GM18909 (cell line): ENCODE measurements at regions not wholly inside any gene's neighbourhood (a gene's known extent, or its start where the extent isn't known, plus 50 kb on each side); places are given as distances from the start of the nearest gene placed in this dataset.
"Not testable (repeated sequence)": the region's sequence is repeated elsewhere in the genome, so short reads cannot be mapped to it uniquely, and the experiment has no call there.

ENCODE experiments used
- ATAC-seq: cut with Tn5 transposase; IDR thresholded peaks from one replicate; pipeline ENCODE4 v1.9.1; 2021; ENCODE audit warnings: mild to moderate bottlenecking; ENCODE audit not compliant: unreplicated experiment, poor library complexity

- ATAC-seq: no peak
These were observed 129.7 kb upstream of the NFIA start for GRCh38 chr1:60952612-60953111.

GRCh38 chr1:60950224-60951063 lies 131.9 kb upstream of the NFIA start:
- ATAC-seq: no peak

DNA sequence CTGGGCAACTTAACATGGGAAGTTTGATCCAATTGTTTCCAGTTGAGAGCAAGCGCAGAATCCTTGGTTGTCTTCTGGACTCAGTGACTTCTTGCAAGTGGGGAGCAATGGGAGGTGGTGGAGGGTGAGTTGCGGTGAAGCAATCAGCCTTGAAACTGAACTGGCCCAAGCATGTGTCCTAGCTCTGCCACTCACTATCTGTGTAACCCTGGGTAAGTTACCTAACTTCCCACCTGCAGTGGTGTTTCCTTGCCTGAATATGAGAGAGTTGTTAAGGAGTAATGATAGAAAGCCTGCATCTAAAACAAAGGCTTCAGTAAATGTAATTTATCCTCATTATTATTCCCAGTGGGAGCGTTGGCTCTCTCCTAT lies 132.5 kb upstream of the NFIA start:
- ATAC-seq: no peak

DNA sequence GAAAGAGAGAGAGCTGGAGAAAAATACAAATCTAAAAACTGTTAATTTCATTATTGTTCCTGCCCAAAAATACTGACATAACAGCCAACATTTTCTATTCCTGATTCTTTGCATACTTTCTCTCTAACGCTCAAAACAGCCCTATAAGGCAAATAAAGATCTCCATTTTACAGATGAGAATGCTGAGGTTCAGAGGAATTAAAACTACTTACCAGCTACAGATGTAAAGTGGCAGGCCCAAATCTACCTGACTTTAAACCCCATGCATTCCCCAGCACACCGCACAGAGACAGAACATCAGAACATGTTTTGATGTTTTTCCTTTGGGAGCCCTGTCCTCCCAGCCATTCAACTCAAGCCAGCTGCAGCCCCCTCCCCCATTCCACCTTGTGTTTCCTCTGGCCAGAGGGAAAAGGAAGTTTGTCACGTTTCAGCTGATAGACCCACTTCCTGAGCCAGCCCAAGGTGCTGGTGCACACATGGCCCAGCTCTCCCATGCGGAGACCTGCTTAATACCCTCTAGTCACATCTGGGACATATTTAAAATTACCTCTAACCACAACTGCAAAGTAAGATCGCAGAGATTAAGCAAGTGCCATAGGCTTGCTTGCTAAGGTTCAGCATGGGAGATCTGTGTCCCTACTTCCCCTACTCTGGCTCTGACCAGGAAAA lies 133.1 kb upstream of the NFIA start:
- no peak for ATAC-seq

DNA sequence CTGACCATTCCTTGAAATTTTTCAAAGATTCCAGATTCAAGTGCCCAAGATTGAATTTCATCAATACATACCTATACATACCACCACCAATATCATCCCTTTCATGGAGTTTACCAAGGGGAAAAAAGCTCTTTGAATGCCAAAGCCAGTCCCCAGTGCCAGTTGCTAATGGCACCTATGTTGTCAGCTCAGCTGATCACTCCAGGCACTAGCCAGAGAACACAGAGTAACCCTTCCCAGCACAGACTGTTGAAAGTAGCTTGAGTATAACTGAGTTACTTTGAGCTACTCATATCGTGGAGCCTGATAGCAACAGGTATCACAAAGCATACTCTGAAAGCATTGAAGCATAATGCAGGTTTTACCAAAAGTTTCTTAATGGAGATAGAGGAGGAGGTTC lies 133.9 kb upstream of the NFIA start:
- no peak for ATAC-seq

- no peak for ATAC-seq
These were observed 135.0 kb upstream of the NFIA start for GRCh38 chr1:60947367-60947766.

GRCh38 chr1:60942896-60943638 lies 139.3 kb upstream of the NFIA start:
- ATAC-seq: no peak

- no peak for ATAC-seq
These were observed 140.1 kb upstream of the NFIA start for GRCh38 chr1:60942291-60942690.

- ATAC-seq: not testable (repeated sequence)
These were observed 141.7 kb upstream of the NFIA start for GRCh38 chr1:60940685-60941084.

- no peak for ATAC-seq
These were observed 144.6 kb upstream of the NFIA start for GRCh38 chr1:60937720-60938119.

DNA sequence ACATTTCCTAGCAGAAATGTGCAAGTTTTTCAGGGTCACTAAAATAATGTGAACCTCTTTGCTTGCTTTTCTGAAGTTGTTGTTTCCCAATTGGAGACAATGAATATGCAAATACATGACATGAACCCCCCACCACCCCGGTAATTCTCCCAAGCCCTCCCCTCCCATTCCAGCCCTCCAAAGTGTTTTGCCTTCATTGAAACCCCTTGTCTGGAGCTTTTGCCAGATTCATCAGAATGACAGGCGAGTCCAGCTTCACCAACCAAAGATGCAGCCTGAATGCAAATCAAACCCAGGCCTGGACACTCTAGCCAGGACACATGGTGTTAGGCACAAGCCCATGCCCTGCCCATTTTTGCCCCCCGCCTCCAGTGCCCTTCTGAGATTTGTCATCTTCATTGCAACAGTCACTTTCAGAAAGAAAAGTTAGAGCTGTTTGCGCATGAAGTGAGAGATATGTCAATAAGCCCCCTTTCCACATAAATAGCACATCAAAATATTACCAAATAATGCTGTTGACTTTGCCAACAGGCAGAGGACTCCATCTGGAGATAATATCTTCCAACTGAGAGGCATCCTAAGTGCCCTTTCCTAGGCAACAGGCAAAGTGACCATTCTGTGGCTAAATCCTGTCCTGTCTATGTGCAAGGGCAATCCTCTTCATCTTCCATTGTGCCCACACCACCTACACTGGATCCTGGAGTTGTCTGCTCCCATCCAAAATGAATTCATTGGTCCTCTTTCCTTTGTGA lies 145.6 kb upstream of the NFIA start:
- no peak for ATAC-seq

- ATAC-seq: no peak
These were observed 146.2 kb upstream of the NFIA start for GRCh38 chr1:60936163-60936562.

GRCh38 chr1:60935599-60936110 lies 146.7 kb upstream of the NFIA start:
- ATAC-seq: no peak

- ATAC-seq: no peak
These were observed 152.2 kb upstream of the NFIA start for GRCh38 chr1:60930130-60930529.

DNA sequence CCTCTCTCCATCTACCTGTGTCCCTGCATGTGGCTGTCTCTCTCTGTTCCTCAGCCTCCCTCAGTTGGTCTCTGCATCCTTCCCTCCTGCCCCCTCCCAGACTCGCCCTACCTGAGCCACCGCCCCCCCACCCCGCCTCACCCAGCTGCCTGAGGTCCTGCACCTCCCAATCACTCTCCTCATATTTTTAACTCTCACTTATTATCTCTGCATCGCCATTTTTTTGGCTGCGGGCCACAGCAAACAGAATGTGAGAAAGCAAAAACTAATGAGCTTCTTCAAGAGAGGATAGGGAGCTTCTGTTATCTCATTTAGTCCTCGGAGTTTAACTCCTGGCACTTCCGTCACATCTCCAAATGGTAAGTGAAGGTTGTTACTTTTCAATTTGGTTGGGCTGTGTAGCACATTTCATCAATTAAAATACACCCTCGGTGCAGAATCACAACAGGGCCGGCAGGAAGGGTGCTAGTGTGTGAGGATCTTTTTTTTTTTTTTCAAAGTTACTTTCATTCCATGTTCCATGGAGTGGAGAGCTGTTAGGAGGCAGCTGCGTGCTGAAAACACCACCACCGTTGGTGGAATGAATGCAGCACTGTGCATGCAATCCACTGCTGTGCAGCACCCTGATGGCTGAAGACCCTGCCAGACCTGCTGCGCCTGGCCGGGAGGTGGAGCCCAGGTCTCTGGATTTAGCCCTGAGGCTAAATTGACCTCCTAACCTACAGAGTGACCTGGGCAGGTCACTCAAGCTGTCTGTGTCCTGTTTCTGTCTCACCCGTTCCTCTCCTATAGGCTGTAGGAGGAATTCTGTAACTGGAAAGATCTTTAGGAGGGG lies 157.2 kb upstream of the NFIA start:
- no peak for ATAC-seq

- no peak for ATAC-seq
These were observed 158.2 kb upstream of the NFIA start for GRCh38 chr1:60924165-60924564.

- ATAC-seq: no peak
These were observed 158.8 kb upstream of the NFIA start for GRCh38 chr1:60923389-60924087.

- no peak for ATAC-seq
These were observed 160.1 kb upstream of the NFIA start for GRCh38 chr1:60922304-60922703.

- ATAC-seq: no peak
These were observed 161.2 kb upstream of the NFIA start for GRCh38 chr1:60921175-60921574.
